Uterus (tissue), 2 donors: ENCODE measurements at regions not wholly inside any gene's neighbourhood (a gene's known extent, or its start where the extent isn't known, plus 50 kb on each side); places are given as distances from the start of the nearest gene placed in this dataset.

Experiments used
- POLR2A ChIP-seq, 2 donors: fragments of 450-650 bp; IDR thresholded peaks; one replicate each; pipeline ENCODE4 v1.6.1; 2016; ENCODE audit warnings: antibody characterized with exemption in 2 of 2, mild to moderate bottlenecking in 1 of 2, moderate library complexity in 1 of 2
- TF ChIP-seq, protein P1 (sequence below), 4 experiments: fragments of 200-600 bp in 2 of 4; fragments of 450-650 bp in 2 of 4; sonication (generic) in 2 of 4; IDR thresholded peaks; one replicate each; pipeline ENCODE4 v1.5.1; 2016 to 2019; ENCODE audit warnings: antibody characterized with exemption in 4 of 4, mild to moderate bottlenecking in 2 of 4, moderate library complexity in 1 of 4

DNA sequence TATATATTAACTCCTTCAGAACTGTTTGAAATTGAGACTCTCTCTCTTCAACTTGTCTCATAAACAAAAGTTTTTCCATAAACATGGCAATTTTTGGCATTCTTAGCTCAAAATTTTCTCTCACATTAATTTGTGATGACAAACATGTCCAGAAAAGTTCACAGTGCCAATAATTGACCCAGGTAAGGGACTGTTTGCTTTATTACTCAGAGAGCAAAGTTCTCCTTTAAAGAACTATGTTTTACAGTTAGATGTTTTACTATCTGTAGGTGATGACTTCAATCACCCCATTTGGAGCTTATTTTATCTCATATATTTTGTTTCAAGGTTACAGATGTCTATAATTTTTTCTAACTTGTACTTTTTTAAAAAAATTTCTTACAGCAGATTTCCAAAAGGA is 855.6 kb downstream of the SLC16A7 start:
- TF ChIP-seq, protein P1, sequence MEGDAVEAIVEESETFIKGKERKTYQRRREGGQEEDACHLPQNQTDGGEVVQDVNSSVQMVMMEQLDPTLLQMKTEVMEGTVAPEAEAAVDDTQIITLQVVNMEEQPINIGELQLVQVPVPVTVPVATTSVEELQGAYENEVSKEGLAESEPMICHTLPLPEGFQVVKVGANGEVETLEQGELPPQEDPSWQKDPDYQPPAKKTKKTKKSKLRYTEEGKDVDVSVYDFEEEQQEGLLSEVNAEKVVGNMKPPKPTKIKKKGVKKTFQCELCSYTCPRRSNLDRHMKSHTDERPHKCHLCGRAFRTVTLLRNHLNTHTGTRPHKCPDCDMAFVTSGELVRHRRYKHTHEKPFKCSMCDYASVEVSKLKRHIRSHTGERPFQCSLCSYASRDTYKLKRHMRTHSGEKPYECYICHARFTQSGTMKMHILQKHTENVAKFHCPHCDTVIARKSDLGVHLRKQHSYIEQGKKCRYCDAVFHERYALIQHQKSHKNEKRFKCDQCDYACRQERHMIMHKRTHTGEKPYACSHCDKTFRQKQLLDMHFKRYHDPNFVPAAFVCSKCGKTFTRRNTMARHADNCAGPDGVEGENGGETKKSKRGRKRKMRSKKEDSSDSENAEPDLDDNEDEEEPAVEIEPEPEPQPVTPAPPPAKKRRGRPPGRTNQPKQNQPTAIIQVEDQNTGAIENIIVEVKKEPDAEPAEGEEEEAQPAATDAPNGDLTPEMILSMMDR (IDR thresholded peaks at IDR 0.05), result no peak
- TF ChIP-seq POLR2A (IDR thresholded peaks at IDR 0.05), result no peak
